Endodermal cell (in vitro differentiated cells): ENCODE measurements at regions not wholly inside any gene's neighbourhood (a gene's known extent, or its start where the extent isn't known, plus 50 kb on each side); places are given as distances from the start of the nearest gene placed in this dataset.

Experiments used
- DNase-seq: peaks from one replicate; pipeline ENCODE4 v3.0.0-alpha.2; 2017
- H3K27ac ChIP-seq: 2 replicates; pipeline ENCODE4 v1.5.1; 2013; ENCODE audit warnings: mild to moderate bottlenecking, low read depth, low read length, moderate library complexity
- H3K27me3 ChIP-seq: 2 replicates; pipeline ENCODE4 v1.6.1; 2013; ENCODE audit warnings: mild to moderate bottlenecking, low read length, moderate library complexity; ENCODE audit not compliant: insufficient read depth, control insufficient read depth, poor library complexity, severe bottlenecking
- H3K36me3 ChIP-seq: 2 replicates; pipeline ENCODE4 v1.7.0; 2013; ENCODE audit warnings: mild to moderate bottlenecking, low read length, moderate library complexity; ENCODE audit not compliant: control insufficient read depth, insufficient read depth
- H3K4me1 ChIP-seq: one replicate; pipeline ENCODE4 v1.7.0; 2013; ENCODE audit warnings: low read length; ENCODE audit not compliant: control insufficient read depth, insufficient read depth
- H3K4me3 ChIP-seq: 2 replicates; pipeline ENCODE4 v1.5.1; 2013; ENCODE audit warnings: mild to moderate bottlenecking, low read length, moderate library complexity
- H3K9ac ChIP-seq: 2 replicates; pipeline ENCODE4 v1.6.1; 2013; ENCODE audit warnings: mild to moderate bottlenecking, low read length, moderate library complexity; ENCODE audit not compliant: poor library complexity, severe bottlenecking; ENCODE audit errors: extremely low read depth
- H3K9me3 ChIP-seq: 2 replicates; pipeline ENCODE4 v1.6.1; 2013; ENCODE audit warnings: mild to moderate bottlenecking, low read length, moderate library complexity; ENCODE audit not compliant: control insufficient read depth
- H3K27ac Mint-ChIP-seq: 2 replicates; pipeline ENCODE4 v1.8.0; 2020; ENCODE audit warnings: mixed read lengths
- H3K27me3 Mint-ChIP-seq: 2 replicates; pipeline ENCODE4 v1.8.0; 2021; ENCODE audit warnings: mild to moderate bottlenecking, mixed read lengths; ENCODE audit not compliant: insufficient read depth
- H3K36me3 Mint-ChIP-seq: 2 replicates; pipeline ENCODE4 v1.8.0; 2020; ENCODE audit warnings: low read depth, mixed read lengths
- H3K4me1 Mint-ChIP-seq: 2 replicates; pipeline ENCODE4 v1.8.0; 2020; ENCODE audit warnings: mixed read lengths
- H3K4me3 Mint-ChIP-seq: 2 replicates; pipeline ENCODE4 v1.8.0; 2020; ENCODE audit warnings: mild to moderate bottlenecking, moderate library complexity, mixed read lengths
- H3K9me3 Mint-ChIP-seq: 2 replicates; pipeline ENCODE4 v1.8.0; 2020; ENCODE audit warnings: mild to moderate bottlenecking, mixed read lengths
- WGBS, 2 experiments: methylation state at CpG; one replicate each; pipeline versions ENCODE4 v1.1.5 to v1.1.7; 2013; ENCODE audit warnings: missing lambda C conversion rate in 2 of 2, mixed read lengths in 1 of 2; ENCODE audit not compliant: insufficient coverage in 1 of 2, insufficient read length in 1 of 2; 5-methylcytosine and 5-hydroxymethylcytosine counted together
- TF ChIP-seq, protein P1 (sequence below): fragments of 200-600 bp; sonication (generic); conservative IDR thresholded peaks from 2 replicates; pipeline ENCODE4 v1.5.0; 2021; ENCODE audit warnings: antibody characterized with exemption, mild to moderate bottlenecking

GRCh38 chr19:29117926-29118325, 95.0 kb downstream of the UQCRFS1 start:
- Histone ChIP-seq H3K27ac (no peak overlapping the region), H3K27me3 (no peaks in the 10 kb centered on the region), H3K9me3 (peaks cover 8% of the 10 kb centered on the region), H3K4me1 (peaks cover 4% of the 10 kb centered on the region), H3K9ac (no peak overlapping the region), H3K36me3 (no peaks in the 10 kb centered on the region), H3K4me3 (no peak overlapping the region)
- DNase-seq = no peak
- WGBS, 2 experiments = 73 to 74% methylated on average over 7 of the region's 7 CpGs
- no peak overlapping the region for H3K4me3 Mint-ChIP-seq
- TF ChIP-seq, protein P1, sequence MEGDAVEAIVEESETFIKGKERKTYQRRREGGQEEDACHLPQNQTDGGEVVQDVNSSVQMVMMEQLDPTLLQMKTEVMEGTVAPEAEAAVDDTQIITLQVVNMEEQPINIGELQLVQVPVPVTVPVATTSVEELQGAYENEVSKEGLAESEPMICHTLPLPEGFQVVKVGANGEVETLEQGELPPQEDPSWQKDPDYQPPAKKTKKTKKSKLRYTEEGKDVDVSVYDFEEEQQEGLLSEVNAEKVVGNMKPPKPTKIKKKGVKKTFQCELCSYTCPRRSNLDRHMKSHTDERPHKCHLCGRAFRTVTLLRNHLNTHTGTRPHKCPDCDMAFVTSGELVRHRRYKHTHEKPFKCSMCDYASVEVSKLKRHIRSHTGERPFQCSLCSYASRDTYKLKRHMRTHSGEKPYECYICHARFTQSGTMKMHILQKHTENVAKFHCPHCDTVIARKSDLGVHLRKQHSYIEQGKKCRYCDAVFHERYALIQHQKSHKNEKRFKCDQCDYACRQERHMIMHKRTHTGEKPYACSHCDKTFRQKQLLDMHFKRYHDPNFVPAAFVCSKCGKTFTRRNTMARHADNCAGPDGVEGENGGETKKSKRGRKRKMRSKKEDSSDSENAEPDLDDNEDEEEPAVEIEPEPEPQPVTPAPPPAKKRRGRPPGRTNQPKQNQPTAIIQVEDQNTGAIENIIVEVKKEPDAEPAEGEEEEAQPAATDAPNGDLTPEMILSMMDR = no peak
- H3K36me3 Mint-ChIP-seq = no peaks in the 10 kb centered on the region
- peaks cover 8% of the 10 kb centered on the region for H3K27me3 Mint-ChIP-seq
- H3K9me3 Mint-ChIP-seq = peaks cover 7% of the 10 kb centered on the region
- H3K4me1 Mint-ChIP-seq = peaks cover 5% of the 10 kb centered on the region
- no peak overlapping the region for H3K27ac Mint-ChIP-seq

- no peaks in the 10 kb centered on the region for H3K4me1 Mint-ChIP-seq
- H3K27me3 ChIP-seq = no peaks in the 10 kb centered on the region
These were observed 97.8 kb downstream of the UQCRFS1 start for GRCh38 chr19:29115181-29115580.

DNA sequence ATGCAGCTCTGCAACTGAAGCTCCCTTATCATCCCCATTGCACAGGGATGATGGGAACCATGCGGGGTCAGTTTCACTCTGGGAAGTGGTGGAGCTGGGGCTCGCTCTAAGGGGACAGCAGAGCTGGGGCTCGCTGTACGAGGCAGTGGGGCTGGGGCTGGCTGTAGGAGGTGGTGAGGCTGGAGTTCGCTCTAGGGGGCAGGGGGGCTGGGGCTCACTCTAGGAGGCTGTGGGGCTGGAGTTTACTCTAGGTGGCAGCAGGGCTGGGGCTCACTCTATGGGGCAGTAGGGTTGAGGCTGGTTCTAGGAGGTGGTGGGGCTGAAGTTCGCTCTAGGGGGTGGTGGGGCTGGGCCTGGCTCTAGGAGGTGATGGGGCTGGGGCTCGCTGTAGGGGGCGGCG, 99.1 kb downstream of the UQCRFS1 start:
- H3K4me1 Mint-ChIP-seq = no peaks in the 10 kb centered on the region
- H3K27ac Mint-ChIP-seq = no peak overlapping the region
- Histone ChIP-seq H3K4me1 (no peaks in the 10 kb centered on the region), H3K27me3 (peaks cover 8% of the 10 kb centered on the region), H3K4me3 (no peak overlapping the region), H3K27ac (no peak overlapping the region), H3K9ac (no peak overlapping the region), H3K9me3 (no peaks in the 10 kb centered on the region), H3K36me3 (no peaks in the 10 kb centered on the region)
- H3K36me3 Mint-ChIP-seq = no peaks in the 10 kb centered on the region
- TF ChIP-seq, protein P1 = no peak
- H3K27me3 Mint-ChIP-seq = peaks cover 18% of the 10 kb centered on the region
- no peaks in the 10 kb centered on the region for H3K9me3 Mint-ChIP-seq
- 90% methylated on average over 7 of the region's 9 CpGs; no CpG with 5 or more reads in 1 of the 2 experiments for WGBS, 2 experiments
- H3K4me3 Mint-ChIP-seq = no peak overlapping the region
- DNase-seq = peak; percentile 12

More at GRCh38 chr19:29115181-29115580, 97.8 kb downstream of the UQCRFS1 start:
- Histone ChIP-seq H3K36me3 (no peaks in the 10 kb centered on the region), H3K9ac (no peak overlapping the region), H3K4me1 (no peaks in the 10 kb centered on the region), H3K9me3 (no peaks in the 10 kb centered on the region), H3K4me3 (no peak overlapping the region), H3K27ac (no peak overlapping the region)
- TF ChIP-seq, protein P1 = no peak
- Mint-ChIP-seq H3K27ac (no peak overlapping the region), H3K9me3 (no peaks in the 10 kb centered on the region), H3K27me3 (peaks cover 18% of the 10 kb centered on the region), H3K36me3 (no peaks in the 10 kb centered on the region), H3K4me3 (no peak overlapping the region)
- DNase-seq = peak; percentile 18
- 85% methylated on average over 1 of the region's 1 CpG; no CpG with 5 or more reads in 1 of the 2 experiments for WGBS, 2 experiments
